ENCODE measurements at regions not wholly inside any gene's neighbourhood (a gene's known extent, or its start where the extent isn't known, plus 50 kb on each side); places are given as distances from the start of the nearest gene placed in this dataset.

GRCh38 chr2:84323890-84324289, 135.2 kb downstream of the SUCLG1 start:
- TF ChIP-seq EZH2 (IDR thresholded peaks at IDR 0.05; ENCODE audit: insufficient read depth, poor library complexity, severe bottlenecking), result no peak
- TF ChIP-seq EZH2phosphoT487 (IDR thresholded peaks at IDR 0.05; ENCODE audit: insufficient read depth, low read depth), result no peak

Measured in GM23248 (cell line).